Activated CD8-positive, alpha-beta T cell treated with anti-CD3 and anti-CD28 coated beads for 36 hours (primary cell): ENCODE measurements at regions not wholly inside any gene's neighbourhood (a gene's known extent, or its start where the extent isn't known, plus 50 kb on each side); places are given as distances from the start of the nearest gene placed in this dataset.

Experiments
- ATAC-seq: fragments of 200-7000 bp; cut with Tn5 transposase; one replicate; pipeline ENCODE4 v1.10.0; 2021; ENCODE audit warnings: mild to moderate bottlenecking, moderate library complexity
- CTCF ChIA-PET: fragments of 350-600 bp; sonication (Branson Sonifier 250); formaldehyde crosslinking; loops from one replicate; lab custom pipeline; 2021; ENCODE audit warnings: antibody characterized with exemption; lab: Charles Lee
- POLR2A ChIA-PET: fragments of 350-600 bp; sonication (Branson Sonifier 250); formaldehyde crosslinking; loops from one replicate; lab custom pipeline; 2021; ENCODE audit warnings: antibody characterized with exemption; lab: Charles Lee
- DNase-seq: peaks from one replicate; pipeline ENCODE4 v3.0.0-alpha.2; 2020
- H3K27ac Mint-ChIP-seq: one replicate; pipeline ENCODE4 v1.8.0; 2021; ENCODE audit warnings: mild to moderate bottlenecking, mixed read lengths
- H3K27me3 Mint-ChIP-seq: one replicate; pipeline ENCODE4 v1.8.0; 2021; ENCODE audit warnings: mixed read lengths
- H3K36me3 Mint-ChIP-seq: one replicate; pipeline ENCODE4 v1.8.0; 2021; ENCODE audit warnings: low read depth, mixed read lengths
- H3K4me1 Mint-ChIP-seq: one replicate; pipeline ENCODE4 v1.8.0; 2021; ENCODE audit warnings: low read depth, mixed read lengths
- H3K4me3 Mint-ChIP-seq: one replicate; pipeline ENCODE4 v1.8.0; 2021; ENCODE audit warnings: mild to moderate bottlenecking, moderate library complexity, mixed read lengths
- H3K9me3 Mint-ChIP-seq: one replicate; pipeline ENCODE4 v1.8.0; 2021; ENCODE audit warnings: mixed read lengths
- intact Hi-C: fragments of 100-400 bp; cut with micrococcal nuclease; formaldehyde crosslinking; loops from one replicate; pipeline ENCODE4 v1.10.0; 2022
- TF ChIP-seq, protein P1 (sequence below): fragments of 200-600 bp; IDR thresholded peaks from one replicate; pipeline ENCODE4 v1.8.0; 2022; ENCODE audit warnings: antibody characterized with exemption, mild to moderate bottlenecking

DNA sequence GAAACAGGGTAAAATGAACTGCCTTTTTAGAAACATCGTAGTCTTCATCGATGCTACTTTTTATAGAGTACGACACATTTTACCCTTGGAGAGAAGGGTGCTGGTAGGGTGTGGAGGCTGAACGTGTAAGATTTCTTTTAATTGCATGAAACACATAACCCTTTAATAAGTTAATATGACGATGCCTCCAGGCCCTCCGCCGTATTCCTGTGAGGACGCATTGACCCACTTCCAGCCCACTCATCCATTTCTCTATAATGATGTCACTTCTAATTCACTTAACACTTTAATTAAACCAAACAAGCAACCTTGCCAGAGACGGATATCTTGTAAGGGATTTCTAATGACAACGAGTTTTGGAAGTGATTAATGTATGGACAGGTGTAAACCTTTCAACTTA is 158.7 kb downstream of the IRX2 start:
- Mint-ChIP-seq H3K27me3 (no peaks in the 10 kb centered on the region), H3K27ac (no peak overlapping the region), H3K36me3 (no peaks in the 10 kb centered on the region), H3K9me3 (no peaks in the 10 kb centered on the region), H3K4me1 (no peaks in the 10 kb centered on the region), H3K4me3 (no peak overlapping the region)
- POLR2A ChIA-PET, result no interaction called here
- ATAC-seq (no peak), DNase-seq (no peak)
- CTCF ChIA-PET, result no interaction called here
- intact Hi-C loops, result no loop called here
- TF ChIP-seq, protein P1, sequence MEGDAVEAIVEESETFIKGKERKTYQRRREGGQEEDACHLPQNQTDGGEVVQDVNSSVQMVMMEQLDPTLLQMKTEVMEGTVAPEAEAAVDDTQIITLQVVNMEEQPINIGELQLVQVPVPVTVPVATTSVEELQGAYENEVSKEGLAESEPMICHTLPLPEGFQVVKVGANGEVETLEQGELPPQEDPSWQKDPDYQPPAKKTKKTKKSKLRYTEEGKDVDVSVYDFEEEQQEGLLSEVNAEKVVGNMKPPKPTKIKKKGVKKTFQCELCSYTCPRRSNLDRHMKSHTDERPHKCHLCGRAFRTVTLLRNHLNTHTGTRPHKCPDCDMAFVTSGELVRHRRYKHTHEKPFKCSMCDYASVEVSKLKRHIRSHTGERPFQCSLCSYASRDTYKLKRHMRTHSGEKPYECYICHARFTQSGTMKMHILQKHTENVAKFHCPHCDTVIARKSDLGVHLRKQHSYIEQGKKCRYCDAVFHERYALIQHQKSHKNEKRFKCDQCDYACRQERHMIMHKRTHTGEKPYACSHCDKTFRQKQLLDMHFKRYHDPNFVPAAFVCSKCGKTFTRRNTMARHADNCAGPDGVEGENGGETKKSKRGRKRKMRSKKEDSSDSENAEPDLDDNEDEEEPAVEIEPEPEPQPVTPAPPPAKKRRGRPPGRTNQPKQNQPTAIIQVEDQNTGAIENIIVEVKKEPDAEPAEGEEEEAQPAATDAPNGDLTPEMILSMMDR, result no peak

DNA sequence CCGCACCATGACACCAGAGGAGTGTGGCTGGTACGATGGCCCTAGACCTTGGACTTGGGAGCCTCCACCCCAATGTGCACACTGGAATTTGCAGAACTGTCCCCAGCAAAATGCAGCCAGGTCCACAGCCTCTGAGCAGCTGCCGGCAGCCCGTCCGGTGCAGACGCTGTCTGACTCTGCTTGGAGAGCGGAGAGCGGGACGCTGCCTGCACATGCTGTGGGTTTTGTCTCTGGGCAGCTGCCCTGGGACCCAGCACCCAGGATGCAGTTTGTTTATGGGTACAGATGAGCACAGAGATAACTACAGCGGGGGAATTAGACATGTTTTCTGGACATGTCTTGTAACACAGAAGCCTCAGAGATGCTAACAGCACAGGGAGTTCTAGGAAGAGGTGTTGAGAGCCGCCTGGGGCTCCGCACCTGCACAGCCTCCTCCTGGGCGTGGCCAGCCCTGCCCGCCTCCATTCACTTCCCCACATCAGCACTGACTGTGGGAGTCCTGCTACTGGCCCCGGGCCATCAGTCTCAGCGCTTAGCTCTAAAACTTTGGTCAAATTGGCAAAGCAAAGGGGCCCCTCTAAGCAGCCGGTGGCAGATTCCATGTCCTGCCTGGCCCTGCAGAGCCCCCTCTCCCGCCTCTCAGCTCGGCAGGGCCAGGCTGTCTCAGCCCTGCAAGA is 159.6 kb downstream of the IRX2 start:
- Mint-ChIP-seq H3K27ac (no peak overlapping the region), H3K4me1 (no peaks in the 10 kb centered on the region), H3K36me3 (no peaks in the 10 kb centered on the region), H3K27me3 (no peaks in the 10 kb centered on the region), H3K4me3 (no peak overlapping the region), H3K9me3 (no peaks in the 10 kb centered on the region)
- no peak for DNase-seq
- ChIA-PET CTCF (no interaction called here), POLR2A (no interaction called here)
- no peak for ATAC-seq
- intact Hi-C loops, result no loop called here
- TF ChIP-seq, protein P1, result no peak

DNA sequence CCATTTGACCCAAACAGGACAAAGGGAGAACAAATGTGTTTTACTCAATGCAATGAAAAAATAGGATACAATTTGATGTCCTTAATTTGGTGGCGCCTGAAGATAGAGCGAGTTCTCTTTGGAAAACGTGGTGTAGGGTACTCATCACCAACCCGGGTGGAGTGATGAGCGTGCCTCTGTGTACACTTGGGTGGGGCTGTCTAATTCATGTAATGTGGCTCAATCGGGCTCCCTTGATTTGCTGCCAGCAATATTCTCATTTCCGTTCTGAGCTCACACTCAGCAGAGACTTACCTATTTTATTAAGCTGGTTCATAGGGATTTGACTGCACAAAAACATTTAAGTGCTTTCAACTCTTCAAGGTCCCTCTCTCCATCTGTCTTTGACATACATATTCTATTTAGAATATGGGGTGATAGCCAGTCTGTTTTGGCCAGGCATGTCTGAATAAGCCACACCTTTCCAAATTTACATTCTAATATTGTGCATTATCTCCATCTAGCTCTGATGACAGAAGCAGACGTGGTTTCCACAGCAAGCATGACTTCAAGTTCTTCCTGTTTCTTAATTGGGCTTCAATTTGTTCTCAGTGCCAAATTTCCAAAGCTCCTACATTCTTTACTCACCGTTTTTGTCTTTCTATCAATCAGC is 162.5 kb downstream of the IRX2 start:
- intact Hi-C loops, result no loop called here
- ChIA-PET CTCF (no interaction called here), POLR2A (no interaction called here)
- Mint-ChIP-seq H3K4me1 (no peaks in the 10 kb centered on the region), H3K27ac (no peak overlapping the region), H3K27me3 (no peaks in the 10 kb centered on the region), H3K36me3 (no peaks in the 10 kb centered on the region), H3K9me3 (no peaks in the 10 kb centered on the region), H3K4me3 (no peak overlapping the region)
- no peak for ATAC-seq
- TF ChIP-seq, protein P1, result no peak
- no peak for DNase-seq

DNA sequence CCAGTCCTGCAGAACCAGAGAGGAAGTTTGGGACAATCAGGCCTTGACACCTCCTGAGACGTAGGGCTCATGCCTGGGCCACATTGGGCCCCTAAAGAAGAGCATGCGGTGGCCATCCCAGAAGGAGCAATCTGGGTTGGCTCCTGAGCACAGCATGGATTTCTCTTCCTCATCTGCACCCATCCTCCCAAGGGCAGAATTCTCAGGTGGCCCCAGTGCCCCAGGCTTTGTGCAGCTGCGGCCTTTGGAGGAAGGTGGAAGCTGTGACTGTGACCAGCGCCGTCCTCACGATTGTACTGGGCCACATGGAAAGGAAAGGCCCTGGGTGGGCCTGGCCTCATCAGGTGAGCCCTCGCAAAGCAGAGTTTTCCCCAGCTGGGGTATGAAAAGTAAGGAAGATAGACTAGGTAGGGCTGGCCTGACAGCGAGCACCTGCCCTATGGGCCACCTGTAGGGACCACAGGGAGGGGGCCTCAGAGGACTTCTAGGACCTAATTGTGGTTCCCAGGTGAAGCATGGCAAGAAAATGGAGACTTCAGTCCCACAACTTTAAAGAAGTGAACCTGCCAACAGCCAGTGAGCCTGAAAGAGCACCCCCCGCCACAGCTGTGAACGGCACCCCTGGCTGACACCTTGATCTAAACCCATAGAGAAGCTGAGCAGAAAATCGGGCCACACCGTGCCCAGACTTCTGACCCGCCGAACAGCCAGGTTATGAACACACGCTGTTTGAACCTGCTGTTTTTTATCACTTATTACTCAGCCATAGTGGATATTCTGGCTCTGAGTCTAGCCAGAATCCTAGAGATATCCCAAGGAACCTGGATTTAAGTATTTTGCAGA is 164.1 kb downstream of the IRX2 start:
- Mint-ChIP-seq H3K4me1 (no peaks in the 10 kb centered on the region), H3K4me3 (no peak overlapping the region), H3K27ac (no peak overlapping the region), H3K36me3 (no peaks in the 10 kb centered on the region), H3K9me3 (no peaks in the 10 kb centered on the region), H3K27me3 (no peaks in the 10 kb centered on the region)
- ATAC-seq (no peak), DNase-seq (no peak)
- ChIA-PET POLR2A (no interaction called here), CTCF (no interaction called here)
- TF ChIP-seq, protein P1, result no peak
- intact Hi-C loops, result no loop called here
